Activated CD8-positive, alpha-beta memory T cell treated with anti-CD3 and anti-CD28 coated beads, Interleukin-2, amount 10 ng/mL, durations not matched to agents 7 days and 5 days (primary cell): ENCODE measurements at regions not wholly inside any gene's neighbourhood (a gene's known extent, or its start where the extent isn't known, plus 50 kb on each side); places are given as distances from the start of the nearest gene placed in this dataset.

Experiments used
- ATAC-seq: fragments of 150-1000 bp; cut with Tn5 transposase; one replicate; pipeline ENCODE4 v1.10.0; 2021; ENCODE audit warnings: moderate library complexity
- CTCF ChIA-PET: fragments of 350-600 bp; sonication (Branson Sonifier 250); formaldehyde crosslinking; loops from one replicate; lab custom pipeline; 2021; ENCODE audit warnings: antibody characterized with exemption; lab: Charles Lee
- DNase-seq: peaks from one replicate; pipeline ENCODE4 v3.0.0-alpha.2; 2020
- H3K27ac Mint-ChIP-seq: one replicate; pipeline ENCODE4 v1.8.0; 2021; ENCODE audit warnings: mild to moderate bottlenecking, mixed read lengths
- H3K27me3 Mint-ChIP-seq: one replicate; pipeline ENCODE4 v1.8.0; 2021; ENCODE audit warnings: mixed read lengths
- H3K36me3 Mint-ChIP-seq: one replicate; pipeline ENCODE4 v1.8.0; 2021; ENCODE audit warnings: mild to moderate bottlenecking, mixed read lengths
- H3K4me1 Mint-ChIP-seq: one replicate; pipeline ENCODE4 v1.8.0; 2021; ENCODE audit warnings: mixed read lengths
- H3K4me3 Mint-ChIP-seq: one replicate; pipeline ENCODE4 v1.8.0; 2021; ENCODE audit warnings: mild to moderate bottlenecking, moderate library complexity, mixed read lengths
- H3K9me3 Mint-ChIP-seq: one replicate; pipeline ENCODE4 v1.8.0; 2022; ENCODE audit warnings: low read depth, mixed read lengths

GRCh38 chr7:25617214-25617613, 388.9 kb upstream of the NPVF start:
- CTCF ChIA-PET = no interaction called here
- DNase-seq (no peak), ATAC-seq (no peak)
- peaks cover 12% of the 10 kb centered on the region for H3K4me1 Mint-ChIP-seq
- no peaks in the 10 kb centered on the region for H3K9me3 Mint-ChIP-seq
- H3K4me3 Mint-ChIP-seq = no peak overlapping the region
- peaks cover 7% of the 10 kb centered on the region for H3K27me3 Mint-ChIP-seq
- no peaks in the 10 kb centered on the region for H3K36me3 Mint-ChIP-seq
- H3K27ac Mint-ChIP-seq = no peak overlapping the region

- Mint-ChIP-seq H3K27ac (no peak overlapping the region), H3K27me3 (peaks cover 7% of the 10 kb centered on the region), H3K9me3 (no peaks in the 10 kb centered on the region), H3K36me3 (no peaks in the 10 kb centered on the region), H3K4me3 (no peak overlapping the region), H3K4me1 (peaks cover 12% of the 10 kb centered on the region)
- DNase-seq (no peak), ATAC-seq (no peak)
- CTCF ChIA-PET = no interaction called here
Measured at GRCh38 chr7:25617673-25618072, 389.4 kb upstream of the NPVF start.

- H3K4me1 Mint-ChIP-seq = peaks cover 12% of the 10 kb centered on the region
- H3K36me3 Mint-ChIP-seq = no peaks in the 10 kb centered on the region
- H3K27ac Mint-ChIP-seq = no peak overlapping the region
- CTCF ChIA-PET = no interaction called here
- no peak for DNase-seq
- no peaks in the 10 kb centered on the region for H3K9me3 Mint-ChIP-seq
- peaks cover 8% of the 10 kb centered on the region for H3K27me3 Mint-ChIP-seq
- no peak for ATAC-seq
- no peak overlapping the region for H3K4me3 Mint-ChIP-seq
Measured at GRCh38 chr7:25619381-25619780, 391.1 kb upstream of the NPVF start.

- H3K27ac Mint-ChIP-seq = peak overlapping the region; percentile 6
- DNase-seq = no peak
- peaks cover 10% of the 10 kb centered on the region for H3K27me3 Mint-ChIP-seq
- ATAC-seq = peak; percentile 61
- CTCF ChIA-PET = no interaction called here
- no peaks in the 10 kb centered on the region for H3K36me3 Mint-ChIP-seq
- H3K4me3 Mint-ChIP-seq = no peak overlapping the region
- H3K9me3 Mint-ChIP-seq = no peaks in the 10 kb centered on the region
- H3K4me1 Mint-ChIP-seq = peaks cover 12% of the 10 kb centered on the region
Measured at GRCh38 chr7:25619963-25620799, 391.9 kb upstream of the NPVF start.

GRCh38 chr7:25621993-25622392, 393.7 kb upstream of the NPVF start:
- Mint-ChIP-seq H3K4me1 (peaks cover 12% of the 10 kb centered on the region), H3K36me3 (no peaks in the 10 kb centered on the region), H3K27ac (no peak overlapping the region), H3K9me3 (no peaks in the 10 kb centered on the region), H3K4me3 (no peak overlapping the region), H3K27me3 (peaks cover 10% of the 10 kb centered on the region)
- DNase-seq (no peak), ATAC-seq (no peak)
- CTCF ChIA-PET = no interaction called here

- Mint-ChIP-seq H3K4me3 (no peak overlapping the region), H3K36me3 (no peaks in the 10 kb centered on the region), H3K9me3 (no peaks in the 10 kb centered on the region), H3K27me3 (peaks cover 5% of the 10 kb centered on the region), H3K27ac (no peak overlapping the region), H3K4me1 (peaks cover 12% of the 10 kb centered on the region)
- CTCF ChIA-PET = no interaction called here
- DNase-seq = no peak
- ATAC-seq = no peak
Measured at GRCh38 chr7:25622695-25623094, 394.4 kb upstream of the NPVF start.

GRCh38 chr7:25624051-25624450, 395.8 kb upstream of the NPVF start:
- ATAC-seq (no peak), DNase-seq (no peak)
- Mint-ChIP-seq H3K36me3 (no peaks in the 10 kb centered on the region), H3K4me1 (peaks cover 12% of the 10 kb centered on the region), H3K4me3 (no peak overlapping the region), H3K27me3 (peaks cover 5% of the 10 kb centered on the region), H3K27ac (no peak overlapping the region), H3K9me3 (no peaks in the 10 kb centered on the region)
- CTCF ChIA-PET = no interaction called here

- ATAC-seq (no peak), DNase-seq (no peak)
- Mint-ChIP-seq H3K9me3 (no peaks in the 10 kb centered on the region), H3K4me3 (no peak overlapping the region), H3K27me3 (peaks cover 5% of the 10 kb centered on the region), H3K4me1 (peaks cover 12% of the 10 kb centered on the region), H3K36me3 (no peaks in the 10 kb centered on the region), H3K27ac (no peak overlapping the region)
- CTCF ChIA-PET = interaction anchor here (1.3 kb wide), 1 partner anchor 215 kb away, joined by 3 read pairs; no protein-coding TSS in a partner anchor
Measured at GRCh38 chr7:25624833-25625232, 396.5 kb upstream of the NPVF start.

GRCh38 chr7:25625306-25625992, 397.2 kb upstream of the NPVF start:
- peaks cover 7% of the 10 kb centered on the region for H3K4me1 Mint-ChIP-seq
- H3K27me3 Mint-ChIP-seq = peaks cover 5% of the 10 kb centered on the region
- no peak overlapping the region for H3K4me3 Mint-ChIP-seq
- H3K36me3 Mint-ChIP-seq = no peaks in the 10 kb centered on the region
- CTCF ChIA-PET = interaction anchor here (1.3 kb wide), 1 partner anchor 215 kb away, joined by 3 read pairs; no protein-coding TSS in a partner anchor
- H3K27ac Mint-ChIP-seq = no peak overlapping the region
- DNase-seq = no peak
- H3K9me3 Mint-ChIP-seq = no peaks in the 10 kb centered on the region
- no peak for ATAC-seq

GRCh38 chr7:25626451-25627131, 398.3 kb upstream of the NPVF start:
- H3K27ac Mint-ChIP-seq = no peak overlapping the region
- CTCF ChIA-PET = no interaction called here
- ATAC-seq (no peak), DNase-seq (no peak)
- peaks cover 6% of the 10 kb centered on the region for H3K27me3 Mint-ChIP-seq
- H3K4me3 Mint-ChIP-seq = no peak overlapping the region
- H3K9me3 Mint-ChIP-seq = no peaks in the 10 kb centered on the region
- no peaks in the 10 kb centered on the region for H3K36me3 Mint-ChIP-seq
- no peaks in the 10 kb centered on the region for H3K4me1 Mint-ChIP-seq

- H3K36me3 Mint-ChIP-seq = no peaks in the 10 kb centered on the region
- no peak overlapping the region for H3K27ac Mint-ChIP-seq
- H3K4me3 Mint-ChIP-seq = no peak overlapping the region
- peaks cover 11% of the 10 kb centered on the region for H3K27me3 Mint-ChIP-seq
- CTCF ChIA-PET = no interaction called here
- DNase-seq = no peak
- no peaks in the 10 kb centered on the region for H3K4me1 Mint-ChIP-seq
- no peak for ATAC-seq
- H3K9me3 Mint-ChIP-seq = no peaks in the 10 kb centered on the region
Measured at GRCh38 chr7:25628446-25628845, 400.2 kb upstream of the NPVF start.

- no peak for ATAC-seq
- CTCF ChIA-PET = no interaction called here
- H3K4me1 Mint-ChIP-seq = no peaks in the 10 kb centered on the region
- no peaks in the 10 kb centered on the region for H3K9me3 Mint-ChIP-seq
- no peak overlapping the region for H3K27ac Mint-ChIP-seq
- peaks cover 6% of the 10 kb centered on the region for H3K27me3 Mint-ChIP-seq
- no peaks in the 10 kb centered on the region for H3K36me3 Mint-ChIP-seq
- no peak overlapping the region for H3K4me3 Mint-ChIP-seq
- DNase-seq = no peak
Measured at GRCh38 chr7:25632616-25633015, 404.3 kb upstream of the NPVF start.

- ATAC-seq (no peak), DNase-seq (no peak)
- Mint-ChIP-seq H3K4me1 (no peaks in the 10 kb centered on the region), H3K4me3 (no peak overlapping the region), H3K27me3 (peaks cover 6% of the 10 kb centered on the region), H3K36me3 (no peaks in the 10 kb centered on the region), H3K9me3 (no peaks in the 10 kb centered on the region), H3K27ac (no peak overlapping the region)
- CTCF ChIA-PET = no interaction called here
Measured at GRCh38 chr7:25633426-25634036, 405.2 kb upstream of the NPVF start.
